NCI-H526 (cell line): ENCODE measurements at regions not wholly inside any gene's neighbourhood (a gene's known extent, or its start where the extent isn't known, plus 50 kb on each side); places are given as distances from the start of the nearest gene placed in this dataset.

Source experiments
- DNase-seq, 2 experiments: peaks; one replicate each; lab custom pipeline; 2025; lab: John Stamatoyannopoulos, UW

- no peak for DNase-seq
Observed at GRCh38 chr15:70303981-70304380, 206.3 kb upstream of the TLE3 start.

- DNase-seq: no peak
Observed at GRCh38 chr15:70302360-70302759, 204.6 kb upstream of the TLE3 start.

GRCh38 chr15:70301396-70301795 lies 203.7 kb upstream of the TLE3 start:
- no peak for DNase-seq

GRCh38 chr15:70299931-70300869 lies 202.5 kb upstream of the TLE3 start:
- DNase-seq: no peak

GRCh38 chr15:70297465-70298058 lies 199.8 kb upstream of the TLE3 start:
- peak in 1 of 2 experiments; percentile 20 for DNase-seq

GRCh38 chr15:70294731-70295305 lies 197.1 kb upstream of the TLE3 start:
- no peak for DNase-seq

- no peak for DNase-seq
Observed at GRCh38 chr15:70293591-70294470, 196.1 kb upstream of the TLE3 start.

- DNase-seq: no peak
Observed at GRCh38 chr15:70293138-70293537, 195.4 kb upstream of the TLE3 start.

GRCh38 chr15:70292076-70292760 lies 194.5 kb upstream of the TLE3 start:
- no peak for DNase-seq

- DNase-seq: no peak
Observed at GRCh38 chr15:70291305-70292075, 193.8 kb upstream of the TLE3 start.

- no peak for DNase-seq
Observed at GRCh38 chr15:70290708-70291107, 193.0 kb upstream of the TLE3 start.

- no peak for DNase-seq
Observed at GRCh38 chr15:70289191-70289955, 191.7 kb upstream of the TLE3 start.

GRCh38 chr15:70286113-70286806 lies 188.5 kb upstream of the TLE3 start:
- DNase-seq: peak; percentile 18 to 73

GRCh38 chr15:70284438-70285214 lies 186.9 kb upstream of the TLE3 start:
- DNase-seq: peak; percentile 77 to 85

GRCh38 chr15:70283511-70283910 lies 185.8 kb upstream of the TLE3 start:
- no peak for DNase-seq

GRCh38 chr15:70281811-70282307 lies 184.1 kb upstream of the TLE3 start:
- no peak for DNase-seq

GRCh38 chr15:70281261-70281810 lies 183.6 kb upstream of the TLE3 start:
- DNase-seq: no peak

- DNase-seq: no peak
Observed at GRCh38 chr15:70280781-70281180, 183.1 kb upstream of the TLE3 start.
